Esophagus squamous epithelium (tissue), 4 donors: ENCODE measurements at regions not wholly inside any gene's neighbourhood (a gene's known extent, or its start where the extent isn't known, plus 50 kb on each side); places are given as distances from the start of the nearest gene placed in this dataset.

Experiments
- CTCF ChIP-seq, 6 experiments: fragments of 450-650 bp in 4 of 6; fragments of 200-600 bp in 2 of 6; sonication (generic) in 2 of 6; IDR thresholded peaks; one replicate each; pipeline ENCODE4 v1.5.1; 2016 to 2019; ENCODE audit warnings: antibody characterized with exemption in 6 of 6, mild to moderate bottlenecking in 4 of 6, moderate library complexity in 4 of 6
- POLR2A ChIP-seq, 4 donors: fragments of 450-650 bp; IDR thresholded peaks; one replicate each; pipeline ENCODE4 v1.6.1; 2017; ENCODE audit warnings: antibody characterized with exemption in 4 of 4, mild to moderate bottlenecking in 4 of 4, moderate library complexity in 3 of 4

DNA sequence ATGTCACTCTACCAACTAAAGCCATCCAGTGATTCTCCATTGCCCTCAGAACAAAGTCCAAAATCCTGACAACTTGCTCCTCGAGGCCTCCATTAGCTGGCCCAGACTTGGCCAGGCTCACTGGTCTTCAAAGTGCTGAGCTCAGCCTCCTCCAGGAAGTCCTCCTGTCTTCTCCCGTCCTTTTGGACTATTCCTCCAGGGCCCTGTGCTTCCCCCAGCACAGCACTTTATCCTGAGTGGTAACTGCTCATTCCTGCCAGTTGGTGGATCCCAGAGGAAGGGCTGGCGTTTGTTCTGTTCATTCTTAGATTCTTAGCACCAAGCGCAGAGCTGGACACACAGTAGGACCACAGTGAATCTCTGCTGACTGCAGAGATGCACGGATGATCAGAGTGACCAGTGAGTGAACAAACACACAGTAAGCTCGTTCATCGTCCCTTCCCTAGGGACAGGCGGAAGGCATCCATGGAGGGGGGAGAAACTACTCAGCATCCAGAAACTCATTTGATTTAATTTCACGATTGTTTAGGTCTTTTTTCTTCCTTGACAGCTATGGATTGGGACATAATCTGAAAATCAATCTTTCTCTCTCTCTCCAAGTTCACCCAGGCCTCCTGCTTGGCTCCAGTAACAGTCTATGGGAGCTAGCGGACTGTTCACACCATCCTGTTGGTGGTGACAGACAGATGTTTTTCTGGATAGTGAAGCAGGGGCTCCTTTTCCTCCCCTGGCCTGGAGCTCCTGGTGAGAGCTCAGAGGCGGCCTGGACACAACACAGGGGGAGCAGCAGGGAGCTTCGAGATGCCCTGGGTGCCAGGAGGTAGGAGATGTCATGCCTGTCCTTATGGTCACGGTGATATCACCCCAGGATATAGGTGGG is 180.2 kb downstream of the PTPRU start:
- TF ChIP-seq CTCF (IDR thresholded peaks at IDR 0.05) (no peak), POLR2A (IDR thresholded peaks at IDR 0.05) (no peak)
